ENCODE measurements at regions not wholly inside any gene's neighbourhood (a gene's known extent, or its start where the extent isn't known, plus 50 kb on each side); places are given as distances from the start of the nearest gene placed in this dataset.

GRCh38 chr2:128535953-128536352, 217.3 kb upstream of the HS6ST1 start:
- Mint-ChIP-seq H3K4me3 (no peak overlapping the region), H3K4me1 (ENCODE audit: low read depth) (no peaks in the 10 kb centered on the region), H3K27me3 (ENCODE audit: low read depth) (no peaks in the 10 kb centered on the region), H3K36me3 (ENCODE audit: insufficient read depth) (no peaks in the 10 kb centered on the region), H3K9me3 (no peaks in the 10 kb centered on the region)
- DNase-seq = no peak
- ATAC-seq = no peak

- ATAC-seq = no peak
- H3K36me3 Mint-ChIP-seq (ENCODE audit: insufficient read depth) = no peaks in the 10 kb centered on the region
- H3K4me3 Mint-ChIP-seq = no peak overlapping the region
- H3K9me3 Mint-ChIP-seq = no peaks in the 10 kb centered on the region
- no peak for DNase-seq
- H3K4me1 Mint-ChIP-seq (ENCODE audit: low read depth) = no peaks in the 10 kb centered on the region
- H3K27me3 Mint-ChIP-seq (ENCODE audit: low read depth) = no peaks in the 10 kb centered on the region
Observed at GRCh38 chr2:128536925-128537620, 218.4 kb upstream of the HS6ST1 start.

GRCh38 chr2:128537646-128538045, 219.0 kb upstream of the HS6ST1 start:
- Mint-ChIP-seq H3K4me3 (no peak overlapping the region), H3K36me3 (ENCODE audit: insufficient read depth) (no peaks in the 10 kb centered on the region), H3K9me3 (no peaks in the 10 kb centered on the region), H3K27me3 (ENCODE audit: low read depth) (no peaks in the 10 kb centered on the region), H3K4me1 (ENCODE audit: low read depth) (no peaks in the 10 kb centered on the region)
- ATAC-seq (no peak), DNase-seq (no peak)

- no peaks in the 10 kb centered on the region for H3K4me1 Mint-ChIP-seq (ENCODE audit: low read depth)
- H3K9me3 Mint-ChIP-seq = no peaks in the 10 kb centered on the region
- DNase-seq = no peak
- H3K36me3 Mint-ChIP-seq (ENCODE audit: insufficient read depth) = no peaks in the 10 kb centered on the region
- no peaks in the 10 kb centered on the region for H3K27me3 Mint-ChIP-seq (ENCODE audit: low read depth)
- no peak for ATAC-seq
- no peak overlapping the region for H3K4me3 Mint-ChIP-seq
Observed at GRCh38 chr2:128538396-128538795, 219.7 kb upstream of the HS6ST1 start.

- no peaks in the 10 kb centered on the region for H3K36me3 Mint-ChIP-seq (ENCODE audit: insufficient read depth)
Observed at GRCh38 chr2:128540670-128541069, 222.0 kb upstream of the HS6ST1 start.

GRCh38 chr2:128541448-128541847, 222.8 kb upstream of the HS6ST1 start:
- Mint-ChIP-seq H3K27me3 (ENCODE audit: low read depth) (no peaks in the 10 kb centered on the region), H3K4me3 (no peak overlapping the region), H3K4me1 (ENCODE audit: low read depth) (no peaks in the 10 kb centered on the region), H3K36me3 (ENCODE audit: insufficient read depth) (no peaks in the 10 kb centered on the region), H3K9me3 (no peaks in the 10 kb centered on the region)
- ATAC-seq (no peak), DNase-seq (no peak)

More at GRCh38 chr2:128540670-128541069, 222.0 kb upstream of the HS6ST1 start:
- no peak overlapping the region for H3K4me3 Mint-ChIP-seq
- H3K4me1 Mint-ChIP-seq (ENCODE audit: low read depth) = no peaks in the 10 kb centered on the region
- ATAC-seq (no peak), DNase-seq (no peak)
- H3K27me3 Mint-ChIP-seq (ENCODE audit: low read depth) = no peaks in the 10 kb centered on the region
- H3K9me3 Mint-ChIP-seq = no peaks in the 10 kb centered on the region

GRCh38 chr2:128543036-128543435, 224.4 kb upstream of the HS6ST1 start:
- ATAC-seq (no peak), DNase-seq (no peak)
- no peak overlapping the region for H3K4me3 Mint-ChIP-seq
- no peaks in the 10 kb centered on the region for H3K27me3 Mint-ChIP-seq (ENCODE audit: low read depth)
- H3K4me1 Mint-ChIP-seq (ENCODE audit: low read depth) = no peaks in the 10 kb centered on the region
- H3K9me3 Mint-ChIP-seq = no peaks in the 10 kb centered on the region
- H3K36me3 Mint-ChIP-seq (ENCODE audit: insufficient read depth) = no peaks in the 10 kb centered on the region

GRCh38 chr2:128543646-128544045, 225.0 kb upstream of the HS6ST1 start:
- Mint-ChIP-seq H3K27me3 (ENCODE audit: low read depth) (no peaks in the 10 kb centered on the region), H3K36me3 (ENCODE audit: insufficient read depth) (no peaks in the 10 kb centered on the region), H3K4me3 (no peak overlapping the region), H3K9me3 (no peaks in the 10 kb centered on the region), H3K4me1 (ENCODE audit: low read depth) (no peaks in the 10 kb centered on the region)
- DNase-seq (no peak), ATAC-seq (no peak)

- H3K4me1 Mint-ChIP-seq (ENCODE audit: low read depth) = no peaks in the 10 kb centered on the region
- no peaks in the 10 kb centered on the region for H3K36me3 Mint-ChIP-seq (ENCODE audit: insufficient read depth)
- H3K4me3 Mint-ChIP-seq = no peak overlapping the region
- DNase-seq = no peak
- no peaks in the 10 kb centered on the region for H3K9me3 Mint-ChIP-seq
- no peaks in the 10 kb centered on the region for H3K27me3 Mint-ChIP-seq (ENCODE audit: low read depth)
- no peak for ATAC-seq
Observed at GRCh38 chr2:128544321-128545037, 225.8 kb upstream of the HS6ST1 start.

- no peaks in the 10 kb centered on the region for H3K4me1 Mint-ChIP-seq (ENCODE audit: low read depth)
- no peaks in the 10 kb centered on the region for H3K9me3 Mint-ChIP-seq
- no peaks in the 10 kb centered on the region for H3K36me3 Mint-ChIP-seq (ENCODE audit: insufficient read depth)
- ATAC-seq (no peak), DNase-seq (no peak)
- no peaks in the 10 kb centered on the region for H3K27me3 Mint-ChIP-seq (ENCODE audit: low read depth)
- H3K4me3 Mint-ChIP-seq = no peak overlapping the region
Observed at GRCh38 chr2:128545085-128545484, 226.4 kb upstream of the HS6ST1 start.

GRCh38 chr2:128545829-128546228, 227.2 kb upstream of the HS6ST1 start:
- no peak overlapping the region for H3K4me3 Mint-ChIP-seq
- no peaks in the 10 kb centered on the region for H3K36me3 Mint-ChIP-seq (ENCODE audit: insufficient read depth)
- ATAC-seq (no peak), DNase-seq (no peak)
- H3K9me3 Mint-ChIP-seq = no peaks in the 10 kb centered on the region
- no peaks in the 10 kb centered on the region for H3K4me1 Mint-ChIP-seq (ENCODE audit: low read depth)
- no peaks in the 10 kb centered on the region for H3K27me3 Mint-ChIP-seq (ENCODE audit: low read depth)

- ATAC-seq = no peak
- Mint-ChIP-seq H3K27me3 (ENCODE audit: low read depth) (no peaks in the 10 kb centered on the region), H3K36me3 (ENCODE audit: insufficient read depth) (no peaks in the 10 kb centered on the region), H3K4me1 (ENCODE audit: low read depth) (no peaks in the 10 kb centered on the region), H3K9me3 (no peaks in the 10 kb centered on the region), H3K4me3 (no peak overlapping the region)
- no peak for DNase-seq
Observed at GRCh38 chr2:128547667-128548066, 229.0 kb upstream of the HS6ST1 start.

- Mint-ChIP-seq H3K36me3 (ENCODE audit: insufficient read depth) (no peaks in the 10 kb centered on the region), H3K4me3 (no peak overlapping the region), H3K9me3 (no peaks in the 10 kb centered on the region), H3K27me3 (ENCODE audit: low read depth) (no peaks in the 10 kb centered on the region), H3K4me1 (ENCODE audit: low read depth) (no peaks in the 10 kb centered on the region)
- ATAC-seq (no peak), DNase-seq (no peak)
Observed at GRCh38 chr2:128548461-128548891, 229.8 kb upstream of the HS6ST1 start.

GRCh38 chr2:128549094-128549493, 230.4 kb upstream of the HS6ST1 start:
- no peak overlapping the region for H3K4me3 Mint-ChIP-seq
- no peaks in the 10 kb centered on the region for H3K27me3 Mint-ChIP-seq (ENCODE audit: low read depth)
- ATAC-seq (no peak), DNase-seq (no peak)
- no peaks in the 10 kb centered on the region for H3K36me3 Mint-ChIP-seq (ENCODE audit: insufficient read depth)
- no peaks in the 10 kb centered on the region for H3K4me1 Mint-ChIP-seq (ENCODE audit: low read depth)
- H3K9me3 Mint-ChIP-seq = no peaks in the 10 kb centered on the region

- Mint-ChIP-seq H3K36me3 (ENCODE audit: insufficient read depth) (no peaks in the 10 kb centered on the region), H3K4me1 (ENCODE audit: low read depth) (no peaks in the 10 kb centered on the region)
Observed at GRCh38 chr2:128549646-128550260, 231.1 kb upstream of the HS6ST1 start.

More at GRCh38 chr2:128549646-128550260, 231.1 kb upstream of the HS6ST1 start:
- no peak overlapping the region for H3K4me3 Mint-ChIP-seq
- no peaks in the 10 kb centered on the region for H3K27me3 Mint-ChIP-seq (ENCODE audit: low read depth)
- DNase-seq (no peak), ATAC-seq (no peak)
- no peaks in the 10 kb centered on the region for H3K9me3 Mint-ChIP-seq

Measured in activated T-cell treated with anti-CD3 and anti-CD28 coated beads, Interleukin-2, amount 50 U/mL, for 4 hours (primary cell).